ENCODE measurements at regions not wholly inside any gene's neighbourhood (a gene's known extent, or its start where the extent isn't known, plus 50 kb on each side); places are given as distances from the start of the nearest gene placed in this dataset.

DNA sequence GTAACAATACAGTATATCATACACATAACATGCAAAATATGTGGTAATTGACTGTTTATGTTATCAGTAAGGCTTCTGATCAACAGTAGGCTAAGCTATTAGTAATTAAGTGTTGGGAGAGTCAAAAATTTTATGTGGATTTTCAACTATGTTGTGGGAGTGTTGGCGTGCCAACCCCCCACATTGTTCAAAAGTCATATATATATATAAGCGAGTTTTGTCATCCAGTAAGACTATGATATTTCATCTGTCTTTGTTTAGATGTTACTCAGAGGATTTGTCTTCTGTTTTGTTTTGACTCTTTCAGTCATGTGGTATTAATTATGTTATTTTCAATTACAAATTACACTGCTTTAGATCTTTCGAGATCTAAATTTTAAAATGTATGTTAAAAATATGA, 51.0 kb upstream of the RAP2B start:
- Histone ChIP-seq H3K27me3 (no peaks in the 10 kb centered on the region), H3K27ac (no peak overlapping the region), H3K4me3 (no peak overlapping the region), H3K36me3 (no peaks in the 10 kb centered on the region), H3K9me3 (no peaks in the 10 kb centered on the region), H3K4me1 (no peaks in the 10 kb centered on the region)
- no peak for TF ChIP-seq POLR2A (IDR thresholded peaks at IDR 0.05)
- no peak for TF ChIP-seq EP300 (IDR thresholded peaks at IDR 0.05)
- TF ChIP-seq, protein P1, sequence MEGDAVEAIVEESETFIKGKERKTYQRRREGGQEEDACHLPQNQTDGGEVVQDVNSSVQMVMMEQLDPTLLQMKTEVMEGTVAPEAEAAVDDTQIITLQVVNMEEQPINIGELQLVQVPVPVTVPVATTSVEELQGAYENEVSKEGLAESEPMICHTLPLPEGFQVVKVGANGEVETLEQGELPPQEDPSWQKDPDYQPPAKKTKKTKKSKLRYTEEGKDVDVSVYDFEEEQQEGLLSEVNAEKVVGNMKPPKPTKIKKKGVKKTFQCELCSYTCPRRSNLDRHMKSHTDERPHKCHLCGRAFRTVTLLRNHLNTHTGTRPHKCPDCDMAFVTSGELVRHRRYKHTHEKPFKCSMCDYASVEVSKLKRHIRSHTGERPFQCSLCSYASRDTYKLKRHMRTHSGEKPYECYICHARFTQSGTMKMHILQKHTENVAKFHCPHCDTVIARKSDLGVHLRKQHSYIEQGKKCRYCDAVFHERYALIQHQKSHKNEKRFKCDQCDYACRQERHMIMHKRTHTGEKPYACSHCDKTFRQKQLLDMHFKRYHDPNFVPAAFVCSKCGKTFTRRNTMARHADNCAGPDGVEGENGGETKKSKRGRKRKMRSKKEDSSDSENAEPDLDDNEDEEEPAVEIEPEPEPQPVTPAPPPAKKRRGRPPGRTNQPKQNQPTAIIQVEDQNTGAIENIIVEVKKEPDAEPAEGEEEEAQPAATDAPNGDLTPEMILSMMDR (IDR thresholded peaks at IDR 0.05) = no peak
- no peak for TF ChIP-seq POLR2AphosphoS5 (IDR thresholded peaks at IDR 0.05)
- 76 to 88% (median 87%) methylated on average over 3 of the region's 3 CpGs for WGBS, 5 donors
- intact Hi-C loops (cut with DNase I; ENCODE audit: low total_unique reads) = no loop called here
- DNase-seq = no peak

Small RNAs in the stretch of these regions (small RNA-seq; reads per million reads assigned to genes)
- 0 reads per million in 4 donors for gene HMGN2P13
